H1 (cell line): ENCODE measurements at regions not wholly inside any gene's neighbourhood (a gene's known extent, or its start where the extent isn't known, plus 50 kb on each side); places are given as distances from the start of the nearest gene placed in this dataset.

Source experiments
- CTCF ChIP-seq, 3 experiments: IDR thresholded peaks; 1 replicate in 2 of 3; 2 replicates in 1 of 3; pipeline versions ENCODE4 v1.5.1 to v1.6.1; 2011; ENCODE audit warnings: low read length in 3 of 3, mild to moderate bottlenecking in 3 of 3, inconsistent platforms in 2 of 3, low read depth in 1 of 3, moderate library complexity in 1 of 3; ENCODE audit not compliant: insufficient read depth in 1 of 3; ENCODE audit errors: control extremely low read depth in 1 of 3
- TF ChIP-seq, protein P1 (sequence below): IDR thresholded peaks from 2 replicates; pipeline ENCODE4 v1.6.1; 2012; ENCODE audit warnings: low read length, inconsistent platforms

- TF ChIP-seq CTCF (IDR thresholded peaks at IDR 0.05; ENCODE audit: control extremely low read depth in 1 of 3, insufficient read depth in 1 of 3, low read depth in 1 of 3, low read length in 3 of 3): no peak
- TF ChIP-seq, protein P1, sequence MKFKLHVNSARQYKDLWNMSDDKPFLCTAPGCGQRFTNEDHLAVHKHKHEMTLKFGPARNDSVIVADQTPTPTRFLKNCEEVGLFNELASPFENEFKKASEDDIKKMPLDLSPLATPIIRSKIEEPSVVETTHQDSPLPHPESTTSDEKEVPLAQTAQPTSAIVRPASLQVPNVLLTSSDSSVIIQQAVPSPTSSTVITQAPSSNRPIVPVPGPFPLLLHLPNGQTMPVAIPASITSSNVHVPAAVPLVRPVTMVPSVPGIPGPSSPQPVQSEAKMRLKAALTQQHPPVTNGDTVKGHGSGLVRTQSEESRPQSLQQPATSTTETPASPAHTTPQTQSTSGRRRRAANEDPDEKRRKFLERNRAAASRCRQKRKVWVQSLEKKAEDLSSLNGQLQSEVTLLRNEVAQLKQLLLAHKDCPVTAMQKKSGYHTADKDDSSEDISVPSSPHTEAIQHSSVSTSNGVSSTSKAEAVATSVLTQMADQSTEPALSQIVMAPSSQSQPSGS: no peak
Measured at GRCh38 chr7:36082216-36082615, 70.8 kb upstream of the EEPD1 start (continued).
